Stimulated activated CD4-positive, alpha-beta T cell treated with anti-CD3 and anti-CD28 coated beads, Interleukin-1b, Interleukin-23, amount 100 ng/mL, for 48 hours (primary cell): ENCODE measurements at regions not wholly inside any gene's neighbourhood (a gene's known extent, or its start where the extent isn't known, plus 50 kb on each side); places are given as distances from the start of the nearest gene placed in this dataset.

ENCODE experiments used
- DNase-seq: peaks from one replicate; pipeline ENCODE4 v3.0.0-alpha.2; 2020

DNA sequence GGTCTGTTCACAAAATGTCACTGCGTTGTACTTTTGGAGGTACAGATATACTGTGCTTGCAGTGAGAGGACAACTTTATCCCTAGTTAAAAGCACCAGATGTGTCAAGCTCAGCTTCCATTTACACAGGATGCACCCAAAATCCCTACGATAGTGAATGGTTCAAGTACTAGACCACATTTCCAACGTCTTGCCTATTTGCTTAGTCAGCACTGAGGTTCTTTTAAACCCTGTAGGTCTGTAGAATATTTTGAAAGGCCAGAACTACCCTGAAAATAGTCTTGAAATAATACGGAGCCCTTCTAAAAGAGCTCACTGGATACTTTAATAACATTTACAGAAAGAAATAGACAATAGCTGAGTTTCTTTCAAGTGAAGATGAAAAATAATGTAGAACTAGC is 466.1 kb downstream of the FUT8 start:
- DNase-seq, result no peak

DNA sequence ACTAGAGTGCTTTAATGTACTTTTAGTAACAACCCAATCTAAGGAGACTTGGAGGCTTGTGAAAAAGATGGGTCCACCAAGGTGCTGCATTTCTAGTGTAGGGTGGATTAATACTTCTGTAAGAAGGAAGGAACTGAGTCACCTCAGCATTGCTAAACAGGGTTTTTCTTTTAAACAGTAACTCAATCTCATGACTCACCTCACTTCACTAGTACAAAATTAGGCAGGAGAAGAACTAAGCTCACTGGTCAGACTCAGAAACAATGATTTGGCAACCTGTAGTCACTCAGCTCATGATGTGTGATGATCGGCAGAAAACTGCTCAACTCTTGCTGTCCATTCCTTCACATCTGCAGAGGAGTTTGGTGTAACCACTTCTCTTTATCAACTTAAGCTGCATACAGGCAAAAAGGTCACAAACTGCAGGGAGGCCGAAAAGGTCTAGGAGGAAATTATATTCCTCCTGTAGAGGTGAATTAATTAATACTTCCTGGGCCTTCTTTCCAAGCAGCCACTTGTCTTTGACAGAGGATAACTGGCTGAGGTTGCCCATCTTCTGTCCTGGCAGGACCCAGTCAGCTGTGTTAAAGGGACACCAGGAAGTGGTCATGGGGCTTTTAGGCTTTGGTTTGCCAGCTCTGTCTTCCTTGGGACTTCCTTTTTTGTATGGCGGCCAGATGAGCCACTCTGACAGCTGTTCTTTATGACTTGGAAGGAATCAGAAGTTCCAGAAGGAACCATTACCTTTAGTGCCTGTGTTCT is 466.9 kb downstream of the FUT8 start:
- DNase-seq, result no peak

DNA sequence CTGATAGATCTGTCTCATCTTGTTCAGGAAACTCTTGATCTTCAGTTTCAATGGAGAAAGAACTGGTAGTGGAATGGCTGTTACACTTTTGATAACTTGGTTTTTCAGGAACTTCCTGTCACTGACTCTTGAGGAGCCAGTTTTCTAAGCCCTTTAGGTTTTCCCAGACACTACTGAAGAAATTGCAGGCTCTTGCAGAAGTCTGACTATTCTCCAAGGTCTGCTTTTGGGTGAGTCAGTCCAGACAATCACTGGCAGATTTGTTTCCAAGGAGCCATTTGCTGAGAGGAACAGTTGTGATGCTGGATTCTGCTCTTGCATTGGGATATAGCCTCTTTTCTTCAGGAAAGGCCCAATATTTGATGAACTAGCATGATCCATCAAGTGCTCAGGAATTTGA is 468.0 kb downstream of the FUT8 start:
- DNase-seq, result no peak

DNA sequence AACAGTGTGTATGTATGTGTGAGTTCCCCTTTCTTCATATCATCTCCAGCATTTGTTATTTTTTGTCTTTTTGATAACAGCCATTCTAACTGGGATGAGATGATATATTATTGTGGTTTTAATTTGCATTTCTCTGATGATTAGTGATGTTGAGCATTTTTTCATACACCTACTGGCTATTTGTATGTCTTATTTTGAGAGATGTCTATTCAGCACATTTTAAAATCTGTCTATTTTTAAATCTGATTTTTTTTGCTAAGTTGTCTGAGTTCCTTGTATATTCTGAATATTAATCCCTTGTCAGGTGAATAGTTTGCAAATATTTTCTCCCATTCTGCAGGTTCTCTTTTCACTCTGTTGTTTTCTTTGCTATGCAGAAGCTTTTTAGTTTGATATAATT is 469.1 kb downstream of the FUT8 start:
- DNase-seq, result no peak

DNA sequence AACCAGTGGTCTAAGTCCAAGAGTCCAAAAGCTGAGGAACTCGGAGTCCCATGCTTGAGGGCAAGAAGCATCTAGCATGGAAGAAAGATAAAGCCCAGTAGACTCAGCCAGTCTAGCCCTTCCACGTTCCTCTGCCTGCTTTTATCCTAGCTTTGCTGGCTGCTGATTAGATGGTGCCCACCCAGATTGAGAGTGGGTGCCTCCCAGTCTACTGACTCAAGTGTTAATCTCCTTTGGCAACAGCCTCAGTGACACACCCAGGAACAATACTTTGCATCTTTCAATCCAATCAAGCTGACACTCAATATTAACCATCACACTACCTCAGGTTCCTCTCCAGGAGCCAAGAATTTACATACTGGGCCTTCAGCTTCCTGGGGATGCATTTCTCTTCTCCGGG is 476.1 kb downstream of the FUT8 start:
- no peak for DNase-seq

DNA sequence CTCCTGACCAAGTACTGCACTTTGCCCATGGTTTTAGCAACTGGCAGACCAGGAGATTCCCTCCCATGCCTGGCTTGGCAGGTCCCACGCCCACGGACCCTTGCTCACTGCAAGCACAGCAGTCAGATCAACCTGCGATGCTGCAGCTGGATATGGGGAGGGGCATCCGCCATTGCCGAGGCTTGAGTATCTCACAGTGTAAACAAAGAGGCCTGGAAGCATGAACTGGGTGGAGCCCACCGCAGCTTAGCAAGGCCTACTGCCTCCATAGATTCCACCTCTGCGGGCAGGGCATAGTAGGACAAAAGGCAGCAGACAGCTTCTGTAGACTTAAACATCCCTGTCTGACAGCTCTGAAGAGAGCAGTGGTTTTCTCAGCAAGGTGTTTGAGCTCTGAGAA is 479.8 kb downstream of the FUT8 start:
- DNase-seq, result no peak

DNA sequence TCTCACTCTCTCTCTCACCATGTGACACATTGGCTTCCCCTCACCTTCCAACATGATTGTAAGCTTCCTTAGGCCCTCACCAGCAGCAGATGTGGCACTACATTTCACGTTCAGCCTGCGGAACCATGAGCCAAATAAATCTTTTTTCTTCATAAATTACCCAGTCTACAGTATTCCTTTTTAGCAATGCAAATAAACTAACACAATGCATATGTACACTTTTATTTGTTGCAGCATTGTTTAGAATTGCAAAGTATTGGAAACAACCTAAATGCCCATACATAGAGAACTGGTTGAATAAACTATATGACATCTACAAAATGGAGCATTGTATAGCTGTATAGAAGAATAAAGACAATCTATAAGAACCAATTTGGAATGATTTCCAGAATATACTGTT is 487.6 kb downstream of the FUT8 start:
- no peak for DNase-seq

DNA sequence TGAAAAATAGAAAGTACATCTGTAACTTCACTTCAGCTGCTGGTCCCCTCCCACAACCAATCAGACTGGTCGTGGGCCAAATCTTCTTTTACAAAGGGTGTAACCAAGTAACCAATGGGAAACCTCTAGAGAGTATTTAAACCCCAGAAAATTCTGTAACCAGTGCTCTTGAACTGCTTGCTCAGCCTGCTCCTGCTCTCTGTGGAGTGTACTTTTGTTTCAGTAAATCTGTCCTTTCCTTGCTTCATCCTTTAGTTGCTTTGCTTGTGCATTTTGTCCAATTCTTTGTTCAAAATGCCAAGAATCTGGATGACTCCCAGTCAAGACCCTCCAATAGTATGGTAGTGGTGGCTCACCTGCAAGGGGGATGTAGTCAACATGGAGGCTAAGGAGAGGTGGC is 489.1 kb downstream of the FUT8 start:
- DNase-seq, result no peak

DNA sequence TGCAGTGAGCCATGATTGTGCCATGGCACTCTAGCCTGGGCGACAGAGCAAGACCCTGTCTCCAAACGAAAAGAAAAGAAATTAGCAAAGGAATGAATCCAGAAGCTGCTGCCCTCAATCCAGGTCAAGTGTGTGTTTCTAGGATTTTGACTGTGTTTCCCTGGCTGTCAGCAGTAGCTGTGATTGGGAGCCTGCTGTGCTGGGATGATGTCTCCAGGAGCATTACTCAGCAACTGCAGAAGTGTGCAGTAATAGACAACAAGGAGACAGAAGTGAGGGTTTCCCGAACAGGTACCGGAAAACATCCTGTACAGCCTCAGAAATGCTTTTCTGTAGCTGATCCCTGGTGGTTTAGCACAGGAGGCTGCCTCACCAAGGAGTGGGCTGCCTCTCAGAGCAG is 492.5 kb downstream of the FUT8 start:
- DNase-seq, result no peak

DNA sequence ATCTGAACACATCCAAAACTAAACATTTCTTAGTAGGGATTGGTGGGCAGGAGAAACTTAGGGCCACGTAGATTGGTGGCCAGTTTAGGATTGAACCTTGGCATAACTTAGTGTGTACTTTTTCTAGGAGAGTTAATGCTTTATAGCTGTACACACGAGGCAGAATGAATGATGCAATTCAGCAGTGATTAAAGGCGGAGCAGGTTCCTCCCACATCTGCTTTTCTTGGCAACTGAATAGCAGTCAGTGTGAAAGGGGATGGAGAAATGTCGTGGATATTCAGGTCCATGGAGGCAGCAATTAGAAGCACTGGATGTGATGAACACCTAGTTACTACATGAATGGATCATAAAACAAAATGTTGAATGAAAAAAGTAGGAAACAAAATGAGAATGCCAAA is 493.8 kb downstream of the FUT8 start:
- DNase-seq, result no peak

DNA sequence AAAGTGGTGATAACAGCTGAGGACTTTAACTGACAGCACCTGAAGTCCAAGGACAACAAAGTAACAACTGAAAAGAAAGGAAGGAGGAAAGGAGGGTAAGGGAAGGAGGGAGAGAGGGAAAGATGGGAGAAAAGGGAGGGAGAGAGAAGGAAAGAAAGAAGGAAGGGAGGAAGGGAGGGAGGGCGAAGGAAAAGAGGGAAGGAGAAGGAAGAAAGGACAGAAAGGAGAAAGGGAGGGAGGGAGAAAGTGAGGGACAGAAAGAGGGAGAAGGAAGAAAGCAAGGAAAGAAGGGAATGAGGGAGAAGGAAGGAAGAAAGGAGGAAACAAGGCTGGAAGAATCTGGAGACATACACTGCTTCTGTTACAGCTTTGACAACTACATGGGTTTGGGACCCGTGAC is 494.4 kb downstream of the FUT8 start:
- no peak for DNase-seq

DNA sequence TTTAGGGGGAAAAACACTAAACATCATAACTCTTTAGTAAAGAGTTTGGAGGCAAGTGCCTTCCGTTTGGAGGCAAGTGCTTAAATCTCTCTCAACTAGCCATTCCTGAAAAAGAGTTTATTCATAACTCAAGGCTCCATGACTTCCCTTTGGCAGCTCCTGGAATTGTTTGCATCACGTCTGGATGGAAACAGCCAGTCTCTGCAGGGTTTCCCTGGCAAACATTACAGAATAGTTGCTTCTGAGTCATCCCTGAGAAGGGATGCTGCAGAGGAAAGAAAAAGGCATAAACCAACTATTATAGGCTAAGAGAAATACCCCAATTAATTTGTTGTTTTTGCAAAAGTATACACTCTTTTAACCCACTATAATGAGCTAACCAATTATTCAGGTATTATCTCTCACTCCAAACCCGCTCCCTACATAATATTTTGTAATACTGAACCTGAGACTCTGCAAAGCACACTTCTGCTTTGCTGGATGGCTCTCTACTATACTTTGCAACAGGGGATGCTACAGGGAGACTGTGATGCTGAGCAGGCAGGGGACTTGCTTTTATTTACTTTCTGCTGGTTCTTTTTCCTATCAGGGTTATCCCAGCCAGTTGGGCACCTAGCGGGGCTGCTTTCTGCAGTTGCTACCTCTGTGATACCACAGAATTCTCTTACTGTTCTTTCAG is 497.7 kb downstream of the FUT8 start:
- no peak for DNase-seq

DNA sequence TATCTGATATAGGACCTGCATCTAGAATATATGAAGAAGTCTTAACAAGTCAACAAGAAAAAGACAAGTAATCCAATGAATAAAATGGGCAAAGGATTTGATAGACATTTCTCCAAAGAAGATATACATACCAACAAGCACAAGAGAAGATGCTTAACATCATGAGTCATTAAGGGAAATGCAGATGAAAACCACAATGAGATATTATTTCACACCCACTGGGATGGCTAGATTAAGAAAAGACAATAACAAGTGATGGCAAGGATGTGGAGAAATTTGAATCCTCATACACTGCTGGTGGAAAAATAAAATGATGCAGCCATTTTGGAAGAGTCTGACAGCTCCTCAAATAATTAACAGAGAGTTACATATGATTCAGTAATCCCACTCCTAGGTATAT is 502.6 kb downstream of the FUT8 start:
- DNase-seq, result no peak

DNA sequence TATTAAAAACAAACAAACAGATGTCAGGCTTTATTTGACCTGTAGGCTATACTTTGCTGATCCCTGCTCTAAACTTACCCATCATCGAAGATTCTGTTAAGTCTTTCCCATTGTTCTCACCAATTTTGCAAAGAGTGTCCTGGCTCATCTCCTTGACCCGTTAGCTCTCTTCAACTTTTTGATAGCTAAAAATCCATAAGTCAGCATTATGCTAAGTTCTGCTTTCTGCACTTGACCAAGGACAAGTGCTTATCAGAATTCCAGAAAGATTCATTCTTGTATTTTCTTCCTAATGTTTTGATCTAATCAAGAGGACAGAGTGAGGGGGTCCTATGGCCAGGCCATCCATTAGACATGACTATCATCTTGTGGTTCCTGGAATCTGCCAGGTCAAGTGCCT is 503.5 kb downstream of the FUT8 start:
- DNase-seq, result no peak

DNA sequence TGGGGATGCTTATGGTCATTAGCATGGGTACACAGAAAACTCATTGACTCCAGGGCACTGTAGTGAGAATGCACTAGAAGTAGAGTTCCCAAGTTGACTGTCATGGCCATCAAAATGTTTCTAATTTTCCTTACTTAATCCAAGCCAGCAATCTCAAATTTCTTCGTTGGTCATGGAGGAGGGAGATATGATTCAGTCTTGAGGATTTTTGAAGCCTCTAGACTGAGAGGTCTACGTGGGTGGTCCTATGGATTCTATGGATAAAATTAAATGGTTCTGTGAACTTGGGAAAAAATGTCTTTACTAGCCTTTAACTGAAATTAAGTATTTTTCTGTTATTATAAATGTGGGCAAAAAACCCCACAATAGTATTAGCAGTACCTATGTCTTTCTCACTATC is 508.5 kb downstream of the FUT8 start:
- no peak for DNase-seq

DNA sequence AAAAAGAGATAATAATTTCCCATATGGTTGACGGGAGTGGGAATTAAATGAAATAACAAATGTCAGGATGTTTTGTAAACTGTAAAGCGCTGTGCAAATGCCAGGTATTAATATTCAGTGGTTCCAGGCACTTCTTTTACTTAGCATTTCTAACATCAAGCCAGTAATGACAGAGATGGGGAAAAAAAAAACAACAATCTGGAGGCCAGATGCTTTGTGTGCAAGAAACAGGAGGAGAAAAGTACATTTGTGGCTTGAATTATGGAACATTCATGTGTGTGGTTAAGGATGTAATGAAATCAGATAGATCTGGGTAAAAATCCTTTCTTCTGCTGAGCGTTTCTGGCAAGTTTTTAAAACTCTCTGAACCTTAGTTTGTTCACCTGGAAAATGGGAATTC is 509.6 kb downstream of the FUT8 start:
- no peak for DNase-seq

DNA sequence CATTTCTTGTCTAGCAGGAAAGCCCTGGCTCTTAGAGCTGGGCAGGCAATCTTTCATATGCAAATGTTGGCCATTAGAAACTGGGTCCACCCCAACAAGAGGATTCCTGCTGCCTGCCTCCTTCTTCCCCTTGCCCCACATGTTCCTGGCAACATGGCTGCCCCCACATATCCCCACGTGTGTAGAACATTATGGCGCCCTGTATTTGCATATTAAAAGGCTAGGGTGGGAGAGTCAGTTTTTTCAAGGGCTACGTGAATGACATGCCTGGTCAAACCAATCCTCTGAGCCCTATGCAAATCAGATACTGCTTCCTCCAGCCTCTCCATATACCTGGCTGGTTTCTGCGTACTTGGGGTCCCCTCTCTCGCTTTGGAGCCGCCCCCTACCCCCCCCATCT is 514.0 kb downstream of the FUT8 start:
- no peak for DNase-seq

DNA sequence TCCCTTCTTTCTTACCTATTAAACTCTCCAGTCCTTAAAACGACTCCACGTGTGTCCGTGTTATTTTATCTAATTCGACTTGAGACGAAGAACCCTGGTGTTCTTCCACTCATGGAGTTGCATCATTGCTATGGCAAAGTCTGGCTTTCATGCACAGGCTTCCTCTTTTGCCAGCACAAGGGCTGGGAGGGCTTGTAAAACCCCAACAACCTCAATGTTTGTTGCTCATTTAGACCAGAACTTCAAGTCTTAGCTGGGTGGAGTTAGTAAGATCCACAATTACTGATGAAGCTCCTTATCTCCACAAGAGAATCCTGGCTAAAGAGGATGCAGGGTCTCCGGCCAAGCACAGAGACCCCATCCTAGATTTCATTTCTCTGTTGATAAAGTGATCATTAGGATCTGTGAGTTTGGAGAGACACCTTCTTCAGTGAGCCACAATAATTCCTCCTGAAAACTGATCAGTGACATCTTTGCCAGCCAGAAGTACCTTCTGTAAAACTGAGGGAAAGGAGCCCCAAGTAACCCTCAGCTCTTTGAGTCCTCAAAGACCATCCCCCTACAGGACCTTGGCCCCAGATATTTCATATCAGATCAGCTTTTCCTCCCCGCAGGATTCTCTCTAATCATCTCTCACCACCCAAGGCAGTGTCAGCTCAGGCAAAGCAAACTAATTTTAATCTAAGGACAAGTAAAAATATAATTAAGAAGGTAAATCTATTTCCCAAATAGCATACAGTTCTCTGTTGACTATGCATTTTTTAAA is 514.6 kb downstream of the FUT8 start:
- DNase-seq, result no peak

DNA sequence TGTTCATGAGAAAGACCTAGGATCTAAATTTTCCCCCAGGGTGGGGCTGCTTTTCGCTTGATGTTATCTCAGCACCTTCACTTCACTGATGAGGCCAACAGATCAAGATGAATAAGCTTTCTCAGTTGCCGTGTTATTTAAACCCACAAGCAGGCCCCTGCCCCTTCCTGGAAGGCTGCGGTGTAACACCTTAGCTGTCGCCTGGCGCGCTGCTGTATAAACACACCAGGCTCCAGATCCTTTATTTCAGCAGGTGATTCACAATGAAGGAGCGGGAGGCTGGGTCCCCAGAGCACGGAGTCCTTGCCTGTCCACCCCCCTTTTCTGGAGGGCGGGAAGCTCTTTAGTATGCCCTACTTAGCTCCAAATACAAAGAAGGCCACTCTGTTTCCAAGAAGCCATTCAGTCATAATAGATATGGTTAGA is 515.4 kb downstream of the FUT8 start:
- peak; percentile 89 for DNase-seq

DNA sequence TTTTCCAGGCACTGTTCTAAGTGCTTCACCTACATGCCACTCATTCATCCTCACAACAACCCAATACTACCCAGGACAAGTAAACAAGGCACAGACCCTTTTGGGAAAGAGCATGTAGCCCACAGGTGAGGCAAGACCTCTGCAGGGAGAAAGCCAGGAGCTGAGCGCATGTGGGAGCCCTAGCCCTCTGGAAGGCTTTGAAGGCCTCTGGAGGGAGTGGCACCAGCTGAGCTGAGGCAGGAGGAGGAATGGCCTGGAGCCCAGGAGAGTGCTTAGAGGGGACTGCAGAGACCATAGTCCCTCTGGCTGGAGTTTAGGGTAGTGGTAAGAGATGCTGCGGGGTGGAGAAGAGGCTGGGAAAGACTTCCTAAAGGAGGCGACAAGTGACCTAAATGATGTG is 516.5 kb downstream of the FUT8 start:
- no peak for DNase-seq

DNA sequence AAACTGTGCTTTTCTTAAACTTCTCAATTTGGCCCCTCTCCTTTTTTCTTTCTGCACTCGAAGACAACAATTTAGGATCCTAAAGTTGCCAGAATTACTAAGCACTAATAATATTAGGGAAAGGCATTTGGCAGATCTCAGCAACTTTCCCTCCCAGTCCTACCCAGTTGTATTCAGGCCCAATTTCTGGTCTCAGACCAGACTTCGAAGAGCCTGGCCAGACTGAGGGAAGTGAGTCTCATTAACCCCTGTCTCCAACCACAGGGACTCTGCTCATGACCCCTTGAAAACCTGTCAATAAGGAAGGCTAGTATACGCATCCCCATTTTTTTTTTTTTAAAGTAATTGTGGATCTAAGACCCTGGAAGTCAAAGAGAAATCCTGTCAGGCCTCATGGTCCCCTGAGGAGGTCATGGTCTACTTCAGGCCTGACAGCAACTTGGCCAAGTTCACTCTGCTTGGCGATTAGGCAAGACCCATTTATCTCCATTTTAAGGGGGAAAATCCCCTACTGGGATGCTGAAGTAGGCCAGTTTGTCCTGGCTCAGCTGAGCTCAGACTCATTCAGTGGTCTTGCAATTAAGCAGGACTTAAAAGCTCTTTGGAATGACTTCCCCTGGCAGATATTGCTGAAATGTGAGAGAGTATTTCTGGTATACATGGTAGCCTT is 521.0 kb downstream of the FUT8 start:
- DNase-seq, result no peak

DNA sequence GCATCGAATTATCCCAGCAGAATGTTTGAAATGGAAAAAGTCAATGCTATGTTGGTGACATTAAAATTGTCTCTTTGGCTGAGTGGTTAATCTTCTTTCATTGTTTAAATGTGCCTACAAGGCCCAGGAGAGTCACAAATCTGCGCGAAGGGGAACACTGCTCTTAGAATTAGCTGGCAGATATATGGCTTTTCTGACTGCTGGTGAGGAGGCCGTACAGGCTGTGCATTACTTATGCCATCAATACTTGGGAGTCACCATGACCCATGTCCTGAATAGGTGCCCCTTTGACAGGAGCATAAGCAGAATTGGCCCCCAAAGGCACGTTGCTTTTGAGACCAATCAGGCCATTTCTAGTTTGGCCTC is 521.5 kb downstream of the FUT8 start:
- DNase-seq, result no peak

DNA sequence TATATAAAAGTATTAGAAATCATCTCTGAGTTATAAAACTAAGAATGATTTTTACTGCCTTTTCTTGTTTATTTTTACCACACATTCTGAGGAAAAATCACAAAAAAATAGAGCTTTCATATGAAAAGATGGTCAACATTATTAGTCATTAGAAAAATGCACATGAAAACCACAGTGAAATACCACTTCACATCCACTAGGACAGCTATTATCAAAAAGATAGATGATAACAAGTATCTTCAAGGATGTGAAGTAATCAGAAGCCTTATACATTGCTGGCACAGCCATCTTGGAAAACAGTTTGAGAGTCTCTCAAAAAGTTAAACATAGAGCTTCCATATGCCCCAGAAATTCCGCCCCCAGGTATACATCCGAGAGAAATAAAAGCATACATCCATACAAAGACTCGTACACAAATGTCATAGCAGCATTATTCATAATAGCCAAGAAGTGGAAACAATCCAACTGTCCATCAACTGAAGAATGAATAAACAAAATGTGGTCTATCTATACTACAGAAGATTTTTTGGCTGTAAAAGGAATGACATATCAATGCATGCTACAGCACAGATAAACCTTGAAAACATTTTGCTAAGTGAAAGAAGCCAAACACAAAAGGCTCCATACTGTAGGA is 523.9 kb downstream of the FUT8 start:
- DNase-seq, result no peak
